Ovary (tissue), 3 donors: ENCODE measurements at regions not wholly inside any gene's neighbourhood (a gene's known extent, or its start where the extent isn't known, plus 50 kb on each side); places are given as distances from the start of the nearest gene placed in this dataset.

Experiments used
- CTCF ChIP-seq, 3 donors: fragments of 450-650 bp in 2 of 3; fragments of 200-600 bp in 1 of 3; IDR thresholded peaks; one replicate each; pipeline versions ENCODE4 v1.5.1 to v1.8.0; 2016 to 2022; ENCODE audit warnings: antibody characterized with exemption in 3 of 3, mild to moderate bottlenecking in 1 of 3
- EP300 ChIP-seq: sonication (generic); formaldehyde crosslinking; IDR thresholded peaks from one replicate; pipeline ENCODE4 v1.6.1; 2017; ENCODE audit warnings: antibody characterized with exemption
- POLR2A ChIP-seq: fragments of 450-650 bp; IDR thresholded peaks from one replicate; pipeline ENCODE4 v1.6.1; 2017; ENCODE audit warnings: antibody characterized with exemption, mild to moderate bottlenecking, moderate library complexity
- donor health status: DM: no; HTN: no; CAD: no.

- no peak for TF ChIP-seq CTCF (IDR thresholded peaks at IDR 0.05)
- no peak for TF ChIP-seq POLR2A
- TF ChIP-seq EP300, result no peak
These were observed 499.6 kb upstream of the SULF2 start for GRCh38 chr20:48284837-48285236.
